NB4 (cell line): ENCODE measurements at regions not wholly inside any gene's neighbourhood (a gene's known extent, or its start where the extent isn't known, plus 50 kb on each side); places are given as distances from the start of the nearest gene placed in this dataset.

Source experiments
- DNase-seq: peaks from one replicate; pipeline ENCODE4 v3.0.0; 2010; ENCODE audit warnings: low read depth
- H3K4me3 ChIP-seq: one replicate; pipeline ENCODE4 v1.5.1; 2011; ENCODE audit warnings: mild to moderate bottlenecking, low read depth, low read length, moderate library complexity
- MYC ChIP-seq: IDR thresholded peaks from 2 replicates; pipeline ENCODE4 v1.6.1; 2011; ENCODE audit warnings: low read depth, low read length
- POLR2A ChIP-seq: IDR thresholded peaks from 2 replicates; pipeline ENCODE4 v1.6.1; 2011; ENCODE audit warnings: mild to moderate bottlenecking; ENCODE audit not compliant: insufficient read length; ENCODE audit errors: extremely low read depth
- TF ChIP-seq, protein P1 (sequence below): IDR thresholded peaks from 2 replicates; pipeline ENCODE4 v1.6.1; 2011; ENCODE audit warnings: low read depth, low read length
- TF ChIP-seq, protein P2 (sequence below): IDR thresholded peaks from one replicate; pipeline ENCODE4 v1.5.1; 2012; ENCODE audit warnings: low read depth, low read length

DNA sequence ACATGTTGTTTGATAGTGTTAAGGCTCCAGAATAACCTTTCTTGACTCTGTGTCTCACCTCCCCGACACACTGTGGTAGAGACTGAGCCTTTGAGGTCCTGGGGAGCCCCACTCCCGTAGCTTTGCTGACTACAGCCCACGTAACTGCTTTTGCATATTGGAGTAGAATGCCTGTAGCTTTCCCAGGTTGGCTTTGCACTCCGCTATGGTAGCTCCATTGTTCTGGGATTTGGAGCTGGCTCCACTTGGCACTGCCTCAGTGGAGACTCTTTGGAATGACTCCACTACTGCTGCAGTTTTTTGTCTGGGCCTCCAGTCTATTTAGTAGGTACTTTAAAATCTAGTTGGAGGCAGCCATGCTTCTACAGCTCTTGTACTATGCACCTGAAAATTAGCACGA, 56.2 kb upstream of the ANXA1 start:
- no peak overlapping the region for H3K4me3 ChIP-seq
- TF ChIP-seq POLR2A (no peak), MYC (no peak)
- TF ChIP-seq, protein P1, sequence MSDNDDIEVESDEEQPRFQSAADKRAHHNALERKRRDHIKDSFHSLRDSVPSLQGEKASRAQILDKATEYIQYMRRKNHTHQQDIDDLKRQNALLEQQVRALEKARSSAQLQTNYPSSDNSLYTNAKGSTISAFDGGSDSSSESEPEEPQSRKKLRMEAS = no peak
- TF ChIP-seq, protein P2, sequence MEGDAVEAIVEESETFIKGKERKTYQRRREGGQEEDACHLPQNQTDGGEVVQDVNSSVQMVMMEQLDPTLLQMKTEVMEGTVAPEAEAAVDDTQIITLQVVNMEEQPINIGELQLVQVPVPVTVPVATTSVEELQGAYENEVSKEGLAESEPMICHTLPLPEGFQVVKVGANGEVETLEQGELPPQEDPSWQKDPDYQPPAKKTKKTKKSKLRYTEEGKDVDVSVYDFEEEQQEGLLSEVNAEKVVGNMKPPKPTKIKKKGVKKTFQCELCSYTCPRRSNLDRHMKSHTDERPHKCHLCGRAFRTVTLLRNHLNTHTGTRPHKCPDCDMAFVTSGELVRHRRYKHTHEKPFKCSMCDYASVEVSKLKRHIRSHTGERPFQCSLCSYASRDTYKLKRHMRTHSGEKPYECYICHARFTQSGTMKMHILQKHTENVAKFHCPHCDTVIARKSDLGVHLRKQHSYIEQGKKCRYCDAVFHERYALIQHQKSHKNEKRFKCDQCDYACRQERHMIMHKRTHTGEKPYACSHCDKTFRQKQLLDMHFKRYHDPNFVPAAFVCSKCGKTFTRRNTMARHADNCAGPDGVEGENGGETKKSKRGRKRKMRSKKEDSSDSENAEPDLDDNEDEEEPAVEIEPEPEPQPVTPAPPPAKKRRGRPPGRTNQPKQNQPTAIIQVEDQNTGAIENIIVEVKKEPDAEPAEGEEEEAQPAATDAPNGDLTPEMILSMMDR = no peak
- DNase-seq = no peak

DNA sequence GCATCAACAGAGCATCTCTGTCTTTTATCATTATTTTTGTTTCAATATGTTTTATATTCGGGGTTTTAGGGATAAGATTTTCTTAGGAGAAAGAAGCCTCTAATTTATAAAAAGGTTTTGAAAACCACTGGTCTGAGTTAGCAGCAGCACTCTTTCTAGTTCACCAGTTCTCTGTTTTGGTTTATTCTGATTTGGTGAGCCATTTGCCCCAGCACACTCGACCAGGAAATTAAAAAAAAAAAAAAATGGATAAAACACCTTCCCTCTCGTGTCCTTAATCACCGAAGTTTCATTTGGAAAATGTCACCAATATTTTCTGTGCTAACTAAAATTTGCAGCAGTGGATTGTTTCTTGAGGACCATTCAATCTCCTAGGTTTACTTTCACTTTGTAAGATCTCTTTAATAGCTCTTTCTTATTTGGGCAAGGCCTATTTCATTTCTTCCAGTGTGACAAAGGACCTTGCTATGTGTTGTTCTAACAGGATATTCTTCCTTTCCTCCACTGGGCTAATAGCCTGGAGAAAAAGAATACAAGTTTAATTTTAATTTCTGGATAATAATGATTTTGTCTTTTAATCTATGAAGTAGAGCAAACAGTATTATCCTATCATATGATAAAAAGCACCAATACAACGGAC, 57.8 kb upstream of the ANXA1 start:
- no peak for DNase-seq
- TF ChIP-seq, protein P1 = no peak
- TF ChIP-seq, protein P2 = no peak
- TF ChIP-seq MYC (no peak), POLR2A (no peak)
- no peak overlapping the region for H3K4me3 ChIP-seq

DNA sequence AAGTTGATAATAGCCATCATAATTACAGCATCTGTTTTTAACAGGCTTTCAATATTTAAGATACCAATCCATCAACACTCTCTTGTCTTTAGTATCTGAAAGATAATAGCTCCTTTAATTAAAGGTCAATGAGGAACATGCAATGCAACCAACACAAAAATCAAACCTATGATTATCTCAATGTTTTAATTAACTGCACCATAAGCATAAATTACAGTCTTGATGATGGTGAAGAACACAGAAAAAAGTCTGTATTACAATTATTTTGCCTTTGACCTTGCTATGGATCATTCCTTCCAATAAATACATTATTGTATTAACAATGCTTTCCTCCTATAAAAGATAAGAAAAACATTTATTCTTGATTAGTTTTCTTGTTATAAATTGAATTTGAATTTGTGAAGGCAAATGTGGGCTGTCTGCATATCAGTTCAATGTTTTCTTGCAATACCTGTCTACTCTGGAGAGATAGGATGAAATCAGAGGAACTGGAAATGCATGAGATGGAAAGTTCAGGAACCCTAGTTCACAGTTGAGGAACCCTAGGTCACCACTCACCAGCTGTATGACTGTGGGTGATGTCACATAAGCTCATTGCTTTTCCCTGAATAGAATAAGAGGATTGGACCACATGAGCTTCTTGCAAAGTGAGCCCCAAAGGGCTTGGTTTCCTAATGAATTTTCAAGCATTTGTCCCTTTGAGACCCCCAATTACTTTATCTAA, 58.5 kb upstream of the ANXA1 start:
- H3K4me3 ChIP-seq = no peak overlapping the region
- TF ChIP-seq, protein P2 = no peak
- TF ChIP-seq MYC = no peak
- TF ChIP-seq, protein P1 = no peak
- TF ChIP-seq POLR2A = no peak
- no peak for DNase-seq

DNA sequence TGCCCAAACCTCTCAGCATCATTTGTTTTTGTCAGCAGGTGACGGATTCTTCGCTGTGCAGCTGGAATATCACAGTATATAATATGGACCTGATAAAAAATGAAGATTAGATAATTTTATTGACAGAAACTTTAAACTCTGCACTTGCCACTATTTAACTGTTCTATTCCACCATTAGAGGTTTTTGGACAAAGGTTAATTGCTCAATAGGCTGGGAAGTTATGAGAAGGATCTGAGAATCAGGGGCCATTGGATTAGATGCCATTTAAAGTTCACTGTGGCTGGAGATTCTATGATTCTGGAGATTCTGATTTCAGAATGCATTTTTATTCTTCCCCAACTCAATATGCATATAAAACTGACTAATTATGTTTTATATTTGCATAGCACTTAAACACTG, 59.8 kb upstream of the ANXA1 start:
- no peak overlapping the region for H3K4me3 ChIP-seq
- TF ChIP-seq, protein P1 = no peak
- no peak for DNase-seq

DNA sequence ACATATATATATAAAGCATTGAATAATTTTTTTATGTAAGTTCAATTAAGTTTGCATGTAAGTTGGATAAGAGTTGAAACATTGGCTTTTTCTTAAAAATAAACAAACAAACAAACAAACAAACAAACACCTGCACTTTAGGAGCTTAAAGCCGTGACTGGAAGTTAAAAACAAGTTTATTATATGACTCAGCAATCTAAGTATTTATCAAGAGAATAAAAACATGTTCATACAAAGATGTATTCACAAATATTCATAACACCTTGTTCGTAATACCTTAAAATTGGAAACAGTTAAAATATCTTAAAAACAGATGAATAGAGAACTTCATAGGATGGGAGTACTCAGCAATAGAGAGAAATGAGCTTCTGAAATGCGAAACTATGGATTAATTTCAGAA, 61.5 kb upstream of the ANXA1 start:
- H3K4me3 ChIP-seq = no peak overlapping the region

More for the DNA sequence above, 61.5 kb upstream of the ANXA1 start:
- DNase-seq = no peak
- TF ChIP-seq, protein P2 = no peak
- TF ChIP-seq MYC (no peak), POLR2A (no peak)
- TF ChIP-seq, protein P1 = no peak
